ENCODE measurements at regions not wholly inside any gene's neighbourhood (a gene's known extent, or its start where the extent isn't known, plus 50 kb on each side); places are given as distances from the start of the nearest gene placed in this dataset.
A peak's percentile ranks its signal among the peaks of the same experiment; 100 is the strongest.

- TF ChIP-seq POLR2AphosphoS5 (IDR thresholded peaks at IDR 0.05; ENCODE audit: low read depth, low read length) = 0 out of 2 replicates have a peak, but pooled peaks have one; percentile 11
- TF ChIP-seq POLR2A (IDR thresholded peaks at IDR 0.05; ENCODE audit: low read depth, low read length) = no peak
Measured at GRCh38 chr12:124379379-124379937, 84.6 kb downstream of the RFLNA start.

Measured in GM12891 (cell line).